GM12873 (cell line): ENCODE measurements at regions not wholly inside any gene's neighbourhood (a gene's known extent, or its start where the extent isn't known, plus 50 kb on each side); places are given as distances from the start of the nearest gene placed in this dataset.

Experiments
- CTCF ChIP-seq: IDR thresholded peaks from 2 replicates; pipeline ENCODE4 v1.5.1; 2012; ENCODE audit warnings: low read depth, mild to moderate bottlenecking, moderate library complexity, low read length, control low read depth; ENCODE audit not compliant: insufficient read depth; ENCODE audit errors: missing control alignments

- TF ChIP-seq CTCF, result no peak
Measured at GRCh38 chr14:98510392-98510791, 761.6 kb downstream of the BCL11B start.

GRCh38 chr14:98512501-98513251 lies 759.3 kb downstream of the BCL11B start:
- no peak for TF ChIP-seq CTCF

GRCh38 chr14:98513558-98513957 lies 758.4 kb downstream of the BCL11B start:
- no peak for TF ChIP-seq CTCF

- no peak for TF ChIP-seq CTCF
Measured at GRCh38 chr14:98514016-98514415, 758.0 kb downstream of the BCL11B start.

GRCh38 chr14:98536256-98536655 lies 735.7 kb downstream of the BCL11B start:
- no peak for TF ChIP-seq CTCF

- no peak for TF ChIP-seq CTCF
Measured at GRCh38 chr14:98542316-98542715, 729.7 kb downstream of the BCL11B start.

GRCh38 chr14:98543074-98543473 lies 728.9 kb downstream of the BCL11B start:
- no peak for TF ChIP-seq CTCF
